A549 (cell line): ENCODE measurements at regions not wholly inside any gene's neighbourhood (a gene's known extent, or its start where the extent isn't known, plus 50 kb on each side); places are given as distances from the start of the nearest gene placed in this dataset.

ENCODE experiments used
- ATAC-seq, 2 experiments: fragments of 200-7000 bp in 1 of 2; fragments of >200 bp in 1 of 2; cut with Nextera tagmentation in 1 of 2; cut with Tn5 transposase in 1 of 2; 3 replicates each; pipeline versions ENCODE4 v1.8.0 to v1.9.1; 2018 to 2020; ENCODE audit warnings: mild to moderate bottlenecking in 1 of 2, moderate library complexity in 1 of 2
- CTCF ChIA-PET: fragments of 300-600 bp; sonication (Branson Sonifier 250); formaldehyde crosslinking; extraction: SDS; loops from one replicate; lab custom pipeline; 2021; ENCODE audit warnings: antibody characterized with exemption, inconsistent platforms; lab: Yijun Ruan, JAX
- POLR2A ChIA-PET: fragments of 350-600 bp; formaldehyde crosslinking; extraction: SDS; loops from one replicate; lab custom pipeline; 2021; ENCODE audit warnings: antibody characterized with exemption, inconsistent platforms; lab: Yijun Ruan, JAX
- DNase-seq, 2 experiments: peaks; one replicate each; pipeline versions ENCODE4 v3.0.0 to v3.0.0-alpha.2; 2011 to 2016; ENCODE audit warnings: low read depth in 1 of 2, low spot score in 1 of 2
- FAIRE-seq: peaks from 2 replicates; lab custom pipeline; 2011; peaks lifted over from hg19 to GRCh38; lab: Jason Lieb, UNC
- H3K27ac ChIP-seq, 2 experiments: fragments of >200 bp; sonication (Bioruptor Twin); formaldehyde crosslinking; 3 replicates each; pipeline ENCODE4 v1.5.1; 2016 to 2017
- H3K4me1 ChIP-seq: fragments of >200 bp; sonication (Bioruptor Twin); formaldehyde crosslinking; 3 replicates; pipeline ENCODE4 v1.6.1; 2016
- H3K4me2 ChIP-seq: fragments of >200 bp; sonication (Bioruptor Twin); formaldehyde crosslinking; 3 replicates; pipeline ENCODE4 v1.6.1; 2016
- H3K4me3 ChIP-seq: fragments of >200 bp; sonication (Bioruptor Twin); formaldehyde crosslinking; 3 replicates; pipeline ENCODE4 v1.5.1; 2016
- H3K9me3 ChIP-seq: fragments of >200 bp; sonication (Bioruptor Twin); formaldehyde crosslinking; 3 replicates; pipeline ENCODE4 v1.6.1; 2016
- CEBPB ChIP-seq, 2 experiments: fragments of >200 bp in 1 of 2; sonication (Bioruptor Twin) in 1 of 2; formaldehyde crosslinking in 1 of 2; IDR thresholded peaks; 2 replicates each; pipeline ENCODE4 v1.6.1; 2012 to 2016
- EP300 ChIP-seq, 2 experiments: fragments of >200 bp; sonication (Bioruptor Twin); formaldehyde crosslinking; IDR thresholded peaks; 2 replicates in 1 of 2; 3 replicates in 1 of 2; pipeline ENCODE4 v1.6.1; 2016 to 2017
- FOXS1 ChIP-seq: fragments of 250-450 bp; sonication (Bioruptor Pico); IDR thresholded peaks from 2 replicates; pipeline ENCODE4 v1.5.0; 2020; ENCODE audit warnings: mild to moderate bottlenecking, moderate library complexity
- HDAC2 ChIP-seq: fragments of 200-600 bp; sonication (generic); IDR thresholded peaks from 2 replicates; pipeline ENCODE4 v1.6.1; 2016
- HEYL ChIP-seq: fragments of 250-450 bp; sonication (Bioruptor Pico); IDR thresholded peaks from 2 replicates; pipeline ENCODE4 v1.8.0; 2021; ENCODE audit warnings: mild to moderate bottlenecking, moderate library complexity
- HMGXB4 ChIP-seq: fragments of 250-450 bp; sonication (Bioruptor Pico); IDR thresholded peaks from 2 replicates; pipeline ENCODE4 v1.5.0; 2021; ENCODE audit warnings: mild to moderate bottlenecking, moderate library complexity, borderline replicate concordance
- KDM1A ChIP-seq: fragments of 200-600 bp; sonication (generic); IDR thresholded peaks from 2 replicates; pipeline ENCODE4 v1.6.1; 2016; ENCODE audit warnings: low read depth, mild to moderate bottlenecking
- MAFK ChIP-seq: fragments of 450-650 bp; IDR thresholded peaks from 2 replicates; pipeline ENCODE4 v1.6.1; 2014; ENCODE audit not compliant: partially characterized antibody
- MYC ChIP-seq: IDR thresholded peaks from 2 replicates; pipeline ENCODE4 v1.6.1; 2012; ENCODE audit warnings: mild to moderate bottlenecking, inconsistent platforms, low read length, improper control_type of control experiment, borderline replicate concordance
- PHF8 ChIP-seq: fragments of 200-600 bp; sonication (generic); IDR thresholded peaks from 2 replicates; pipeline ENCODE4 v1.6.1; 2016; ENCODE audit warnings: low read depth, mild to moderate bottlenecking, antibody characterized with exemption, moderate library complexity, borderline replicate concordance
- REST ChIP-seq: fragments of 200-600 bp; sonication (generic); IDR thresholded peaks from 2 replicates; pipeline ENCODE4 v1.6.1; 2016; ENCODE audit warnings: antibody characterized with exemption, mild to moderate bottlenecking, moderate library complexity
- RFX5 ChIP-seq: fragments of 450-650 bp; IDR thresholded peaks from 2 replicates; pipeline ENCODE4 v1.7.1; 2014; ENCODE audit warnings: antibody characterized with exemption, mild to moderate bottlenecking, moderate library complexity
- TFCP2L1 ChIP-seq: fragments of 250-450 bp; sonication (Bioruptor Pico); IDR thresholded peaks from 2 replicates; pipeline ENCODE4 v1.5.0; 2021; ENCODE audit warnings: mild to moderate bottlenecking
- ZSCAN20 ChIP-seq: fragments of 250-450 bp; sonication (Bioruptor Pico); IDR thresholded peaks from 2 replicates; pipeline ENCODE4 v1.8.0; 2022; ENCODE audit warnings: mild to moderate bottlenecking, moderate library complexity
- WGBS: methylation state at CpG from one replicate; pipeline ENCODE4 v1.1.6; 2017; ENCODE audit errors: missing lambda C conversion rate; 5-methylcytosine and 5-hydroxymethylcytosine counted together
- TF ChIP-seq, protein P1 (sequence below): fragments of >200 bp; sonication (Bioruptor Twin); formaldehyde crosslinking; IDR thresholded peaks from 3 replicates; pipeline ENCODE4 v1.6.1; 2016
- TF ChIP-seq, protein P2 (sequence below): IDR thresholded peaks from 2 replicates; pipeline ENCODE4 v1.6.1; 2012; ENCODE audit warnings: low read depth, borderline replicate concordance

DNA sequence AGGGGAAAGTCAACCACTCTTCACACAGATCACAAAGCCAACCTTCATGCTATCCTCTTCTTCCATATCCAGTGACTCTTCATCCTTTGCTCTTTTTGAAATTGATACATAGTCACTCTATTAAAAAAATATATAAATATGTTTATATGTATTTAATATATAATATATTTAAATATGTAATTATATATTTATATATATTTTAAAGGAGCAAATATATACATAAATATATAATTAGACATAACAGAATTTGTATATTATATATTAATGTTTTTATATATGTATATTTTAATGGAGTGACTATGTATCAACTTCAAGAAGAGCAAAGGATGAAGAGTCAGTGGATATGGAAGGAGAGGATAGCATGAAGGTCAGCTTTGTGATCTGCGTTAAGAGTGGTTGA lies 374.9 kb downstream of the CDH9 start:
- Histone ChIP-seq H3K4me2 (no peak overlapping the region), H3K9me3 (no peaks in the 10 kb centered on the region), H3K4me1 (no peaks in the 10 kb centered on the region)
- DNase-seq: no peak
- CTCF ChIA-PET: no interaction called here
- 82% methylated on average over 1 of the region's 1 CpG for WGBS
- TF ChIP-seq, protein P1, sequence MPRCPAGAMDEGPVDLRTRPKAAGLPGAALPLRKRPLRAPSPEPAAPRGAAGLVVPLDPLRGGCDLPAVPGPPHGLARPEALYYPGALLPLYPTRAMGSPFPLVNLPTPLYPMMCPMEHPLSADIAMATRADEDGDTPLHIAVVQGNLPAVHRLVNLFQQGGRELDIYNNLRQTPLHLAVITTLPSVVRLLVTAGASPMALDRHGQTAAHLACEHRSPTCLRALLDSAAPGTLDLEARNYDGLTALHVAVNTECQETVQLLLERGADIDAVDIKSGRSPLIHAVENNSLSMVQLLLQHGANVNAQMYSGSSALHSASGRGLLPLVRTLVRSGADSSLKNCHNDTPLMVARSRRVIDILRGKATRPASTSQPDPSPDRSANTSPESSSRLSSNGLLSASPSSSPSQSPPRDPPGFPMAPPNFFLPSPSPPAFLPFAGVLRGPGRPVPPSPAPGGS: no peak
- TF ChIP-seq, all 56 proteins: peak for 0
- Histone ChIP-seq H3K27ac (no peak overlapping the region), H3K4me3 (no peak overlapping the region)
- POLR2A ChIA-PET: no interaction called here
- FAIRE-seq: no peak
- no peak for ATAC-seq

GRCh38 chr5:26662806-26663360 lies 375.5 kb downstream of the CDH9 start:
- no peaks in the 10 kb centered on the region for H3K9me3 ChIP-seq
- H3K4me2 ChIP-seq: no peak overlapping the region
- H3K27ac ChIP-seq: no peak overlapping the region
- 52% methylated on average over 2 of the region's 2 CpGs for WGBS
- ATAC-seq: no peak
- TF ChIP-seq HEYL (CRISPR knock-in tag) (no peak), HDAC2 (no peak), PHF8 (no peak), RFX5 (no peak), TFCP2L1 (CRISPR knock-in tag) (no peak), HMGXB4 (CRISPR knock-in tag) (no peak), FOXS1 (CRISPR knock-in tag) (no peak), MAFK (no peak), ZSCAN20 (CRISPR knock-in tag) (no peak), CEBPB (IDR thresholded peaks at IDR 0.05) (no peak), REST (no peak), EP300 (IDR thresholded peaks at IDR 0.05) (no peak), MYC (no peak)
- TF ChIP-seq, protein P2, sequence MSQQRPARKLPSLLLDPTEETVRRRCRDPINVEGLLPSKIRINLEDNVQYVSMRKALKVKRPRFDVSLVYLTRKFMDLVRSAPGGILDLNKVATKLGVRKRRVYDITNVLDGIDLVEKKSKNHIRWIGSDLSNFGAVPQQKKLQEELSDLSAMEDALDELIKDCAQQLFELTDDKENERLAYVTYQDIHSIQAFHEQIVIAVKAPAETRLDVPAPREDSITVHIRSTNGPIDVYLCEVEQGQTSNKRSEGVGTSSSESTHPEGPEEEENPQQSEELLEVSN: no peak
- ChIA-PET POLR2A (no interaction called here), CTCF (no interaction called here)
- DNase-seq: no peak
- H3K4me1 ChIP-seq: no peaks in the 10 kb centered on the region
- no peak for FAIRE-seq
- H3K4me3 ChIP-seq: no peak overlapping the region

- Histone ChIP-seq H3K27ac (no peak overlapping the region), H3K4me2 (no peak overlapping the region), H3K9me3 (no peaks in the 10 kb centered on the region), H3K4me3 (no peak overlapping the region), H3K4me1 (no peaks in the 10 kb centered on the region)
- TF ChIP-seq KDM1A: no peak
- POLR2A ChIA-PET: no interaction called here
- no peak for ATAC-seq
- no peak for FAIRE-seq
- CTCF ChIA-PET: no interaction called here
- no peak for DNase-seq
- 59% methylated on average over 12 of the region's 12 CpGs for WGBS
These were observed 378.3 kb downstream of the CDH9 start for GRCh38 chr5:26660116-26660515.
